HG02759 (cell line): ENCODE measurements at regions not wholly inside any gene's neighbourhood (a gene's known extent, or its start where the extent isn't known, plus 50 kb on each side); places are given as distances from the start of the nearest gene placed in this dataset.

ENCODE experiments used
- ATAC-seq: cut with Tn5 transposase; IDR thresholded peaks from one replicate; pipeline ENCODE4 v1.9.1; 2021; ENCODE audit warnings: mild to moderate bottlenecking, moderate library complexity; ENCODE audit not compliant: unreplicated experiment

GRCh38 chr3:124429129-124429815, 301.0 kb upstream of the UMPS start:
- ATAC-seq = no peak

- no peak for ATAC-seq
These were observed 298.8 kb upstream of the UMPS start for GRCh38 chr3:124431331-124431994.

GRCh38 chr3:124434176-124434575, 296.1 kb upstream of the UMPS start:
- no peak for ATAC-seq

GRCh38 chr3:124435467-124435866, 294.8 kb upstream of the UMPS start:
- ATAC-seq = no peak

- ATAC-seq = no peak
These were observed 291.4 kb upstream of the UMPS start for GRCh38 chr3:124438813-124439212.

- no peak for ATAC-seq
These were observed 290.6 kb upstream of the UMPS start for GRCh38 chr3:124439603-124440002.

GRCh38 chr3:124441766-124442165, 288.5 kb upstream of the UMPS start:
- no peak for ATAC-seq

GRCh38 chr3:124442463-124442862, 287.8 kb upstream of the UMPS start:
- ATAC-seq = no peak

- ATAC-seq = no peak
These were observed 286.8 kb upstream of the UMPS start for GRCh38 chr3:124443446-124443845.

- no peak for ATAC-seq
These were observed 286.2 kb upstream of the UMPS start for GRCh38 chr3:124444075-124444474.

- no peak for ATAC-seq
These were observed 285.4 kb upstream of the UMPS start for GRCh38 chr3:124444896-124445295.

- ATAC-seq = no peak
These were observed 282.4 kb upstream of the UMPS start for GRCh38 chr3:124447845-124448244.

- no peak for ATAC-seq
These were observed 281.3 kb upstream of the UMPS start for GRCh38 chr3:124448954-124449353.

GRCh38 chr3:124450366-124450765, 279.9 kb upstream of the UMPS start:
- ATAC-seq = no peak

GRCh38 chr3:124451630-124452317, 278.5 kb upstream of the UMPS start:
- no peak for ATAC-seq

- ATAC-seq = no peak
These were observed 277.1 kb upstream of the UMPS start for GRCh38 chr3:124453189-124453588.

- ATAC-seq = no peak
These were observed 274.4 kb upstream of the UMPS start for GRCh38 chr3:124455891-124456290.

- no peak for ATAC-seq
These were observed 273.7 kb upstream of the UMPS start for GRCh38 chr3:124456506-124456905.

GRCh38 chr3:124459678-124460077, 270.6 kb upstream of the UMPS start:
- no peak for ATAC-seq

GRCh38 chr3:124461126-124461525, 269.1 kb upstream of the UMPS start:
- ATAC-seq = no peak

GRCh38 chr3:124461838-124462632, 268.2 kb upstream of the UMPS start:
- no peak for ATAC-seq
